NCI-H2107 (cell line): ENCODE measurements at regions not wholly inside any gene's neighbourhood (a gene's known extent, or its start where the extent isn't known, plus 50 kb on each side); places are given as distances from the start of the nearest gene placed in this dataset.

ENCODE experiments used
- DNase-seq: peaks from one replicate; lab custom pipeline; 2025; lab: John Stamatoyannopoulos, UW

DNA sequence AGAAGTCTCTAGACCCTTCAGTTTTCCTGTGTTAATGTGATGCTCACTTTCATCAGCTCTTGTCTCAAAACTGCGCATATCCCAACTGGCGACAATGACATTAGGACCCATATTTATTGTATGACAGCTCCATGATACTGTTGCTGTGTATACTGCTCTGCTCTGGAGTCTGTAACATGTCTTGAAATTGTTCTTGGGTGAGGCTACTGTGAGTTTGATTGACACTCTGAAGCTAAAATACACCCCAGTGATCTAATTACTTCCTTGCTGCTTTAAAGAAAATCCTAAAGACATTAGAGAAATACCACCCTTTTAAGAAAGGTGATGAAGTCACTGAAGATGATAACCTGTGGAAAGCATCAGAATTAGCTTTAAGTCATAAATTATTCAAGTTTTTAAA, 1046.2 kb downstream of the KCNT2 start:
- DNase-seq, result no peak

DNA sequence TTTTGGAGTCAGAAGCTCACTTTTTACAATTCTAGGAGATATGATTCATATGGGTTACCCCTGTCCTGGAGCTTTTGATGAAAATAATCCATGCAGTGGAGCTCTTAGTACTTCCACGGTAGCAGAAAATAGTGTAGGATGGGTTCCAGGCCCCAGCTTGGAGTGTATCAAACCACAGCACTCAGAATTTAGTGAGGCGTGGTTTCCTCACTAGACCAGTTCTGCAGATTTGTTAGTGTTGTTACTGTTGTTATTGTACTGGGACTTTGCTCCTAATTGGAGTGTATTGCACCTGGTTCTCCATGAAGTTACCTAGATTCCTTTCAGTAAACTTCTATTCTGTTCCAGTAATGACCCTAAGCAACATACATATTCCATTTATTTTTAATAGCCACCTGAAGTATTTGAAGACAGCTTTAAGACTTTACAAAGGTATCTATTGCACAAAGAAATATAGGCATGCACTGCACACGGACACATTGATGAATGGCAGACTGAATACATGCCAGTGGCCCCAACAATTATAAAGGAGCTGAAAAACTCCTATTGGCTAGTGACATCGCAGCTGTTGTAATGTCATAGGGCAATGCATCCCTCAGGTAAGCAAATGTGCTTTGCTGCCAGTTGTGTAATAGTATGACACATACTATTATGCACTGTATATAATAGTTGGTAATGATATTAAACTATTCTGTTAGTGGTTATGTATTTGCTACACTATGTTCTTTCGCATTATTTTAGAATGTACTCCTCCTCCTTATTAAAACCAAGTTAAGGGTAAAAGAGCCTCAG, 1058.0 kb downstream of the KCNT2 start:
- no peak for DNase-seq

- DNase-seq, result no peak
Measured at GRCh38 chr1:195530961-195531360, 1077.3 kb downstream of the KCNT2 start.

DNA sequence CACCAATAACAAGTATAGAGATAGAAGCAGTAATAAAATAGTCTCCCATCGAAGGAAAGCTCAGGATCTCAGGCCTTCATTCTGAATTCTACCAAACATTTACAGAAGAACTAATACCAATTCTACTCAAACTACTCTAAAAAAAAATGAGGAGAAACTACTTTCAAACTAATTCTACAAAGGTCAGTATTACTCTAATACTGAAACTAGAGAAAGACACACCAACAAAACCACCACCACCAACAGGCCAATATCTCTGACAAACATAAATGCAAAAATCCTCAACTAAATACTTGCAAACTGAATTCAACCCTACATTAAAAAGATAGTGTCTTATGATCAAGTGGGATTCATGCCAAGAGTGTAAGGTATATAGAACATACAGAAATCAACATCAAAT, 1078.4 kb downstream of the KCNT2 start:
- DNase-seq, result no peak

DNA sequence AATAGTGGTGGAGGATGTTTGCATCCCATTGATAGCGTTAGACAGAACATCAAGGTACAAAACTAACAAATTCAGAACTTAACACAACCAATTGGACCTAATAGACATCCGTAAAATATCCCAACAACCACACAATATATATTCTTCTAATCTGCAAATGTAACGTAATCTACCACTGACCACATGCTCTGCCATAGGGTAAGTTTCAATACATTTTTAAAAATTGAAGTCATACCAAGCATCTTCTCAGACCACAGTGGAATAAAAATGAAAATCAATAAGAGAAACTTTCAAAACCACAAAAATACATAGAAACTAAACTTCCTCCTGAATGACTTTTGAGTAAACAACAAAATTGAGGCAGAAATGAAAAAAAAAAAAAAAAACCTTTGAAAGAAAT, 1087.5 kb downstream of the KCNT2 start:
- DNase-seq, result no peak

GRCh38 chr1:195516036-195516435, 1092.2 kb downstream of the KCNT2 start:
- no peak for DNase-seq

GRCh38 chr1:195511501-195511900, 1096.7 kb downstream of the KCNT2 start:
- DNase-seq, result no peak

DNA sequence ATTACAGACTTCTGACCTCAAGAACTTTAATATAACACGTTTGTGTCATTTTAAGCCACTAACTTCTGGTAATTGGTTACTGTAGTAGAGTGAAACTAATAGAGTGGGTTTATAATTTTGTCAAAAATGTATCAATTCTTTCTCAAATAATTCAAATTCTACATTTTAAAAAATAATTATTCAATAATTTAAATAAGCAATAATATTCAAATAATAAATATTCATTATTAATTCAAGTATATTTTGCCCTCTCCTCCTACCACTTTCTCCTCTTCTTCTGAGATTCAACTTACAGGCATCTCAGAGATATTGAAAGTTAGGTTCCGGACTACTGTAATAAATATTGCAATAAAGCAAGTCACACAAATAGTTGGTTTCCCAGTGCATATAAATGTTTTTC, 1107.1 kb downstream of the KCNT2 start:
- no peak for DNase-seq

DNA sequence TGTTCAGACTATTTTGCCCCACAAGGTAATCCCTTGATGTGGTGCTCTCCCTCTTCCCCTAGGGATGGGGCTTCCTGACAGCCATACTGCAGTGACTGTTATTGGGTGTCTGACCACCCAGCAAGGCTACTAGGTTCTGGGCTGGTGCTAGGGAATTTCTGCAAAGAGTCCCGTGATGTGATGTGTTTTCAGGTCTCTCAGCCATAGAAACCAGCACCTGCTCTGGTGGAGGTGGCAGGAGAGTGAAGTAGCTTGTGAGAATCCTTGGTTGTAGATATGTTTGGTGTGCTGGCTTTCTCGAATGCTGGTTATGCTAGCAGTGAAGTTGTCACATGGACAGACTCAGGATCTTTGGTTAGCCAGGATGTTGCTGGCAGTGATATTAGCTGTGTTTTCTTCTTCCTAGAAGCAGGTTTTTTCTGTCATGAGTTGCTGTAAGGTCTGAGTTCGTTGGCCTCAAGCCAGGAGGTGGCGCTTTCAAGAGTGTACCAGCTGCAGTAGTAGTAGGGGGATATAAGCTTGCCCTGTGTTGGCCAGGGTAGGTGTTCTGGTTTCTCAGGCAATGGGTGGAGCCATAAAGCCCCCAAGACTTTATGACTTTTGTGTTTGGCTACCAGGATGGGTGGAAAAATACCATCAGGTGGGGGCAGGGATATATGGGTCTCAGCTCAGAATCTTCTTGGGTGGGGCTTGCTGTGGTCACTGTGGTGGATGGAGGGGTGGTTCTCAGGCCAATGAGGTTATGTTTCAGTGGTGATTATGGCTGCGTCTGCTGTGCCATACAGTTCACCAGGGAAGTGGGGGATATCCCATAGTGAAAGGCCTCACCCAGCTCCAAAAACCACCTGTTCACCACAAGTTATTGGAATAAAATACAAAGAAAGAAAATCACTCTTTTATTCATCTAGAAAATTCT, 1112.3 kb downstream of the KCNT2 start:
- no peak for DNase-seq

- DNase-seq, result no peak
Measured at GRCh38 chr1:195482137-195482536, 1126.1 kb downstream of the KCNT2 start.

DNA sequence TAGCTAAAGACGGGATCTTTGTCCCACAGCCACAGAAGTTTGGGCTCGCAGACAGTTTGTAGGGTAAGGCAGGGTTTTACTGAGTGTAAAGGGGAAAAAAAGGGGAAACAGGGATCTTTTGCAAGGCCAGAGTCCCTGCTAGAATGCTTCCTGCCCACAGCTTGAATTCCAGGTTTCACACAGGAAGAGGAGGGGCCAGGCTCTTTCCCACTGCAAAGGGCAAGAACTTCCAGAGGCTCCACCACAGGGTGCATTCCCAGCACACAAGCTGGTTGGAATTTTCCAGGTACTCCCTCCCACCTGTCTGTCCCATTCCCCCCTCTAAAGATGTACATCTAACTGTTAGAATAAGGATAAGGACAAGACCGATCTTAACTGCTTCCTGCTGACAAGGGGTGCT, 1126.9 kb downstream of the KCNT2 start:
- no peak for DNase-seq

GRCh38 chr1:195475568-195475967, 1132.7 kb downstream of the KCNT2 start:
- DNase-seq, result no peak

- no peak for DNase-seq
Measured at GRCh38 chr1:195472291-195472690, 1135.9 kb downstream of the KCNT2 start.

DNA sequence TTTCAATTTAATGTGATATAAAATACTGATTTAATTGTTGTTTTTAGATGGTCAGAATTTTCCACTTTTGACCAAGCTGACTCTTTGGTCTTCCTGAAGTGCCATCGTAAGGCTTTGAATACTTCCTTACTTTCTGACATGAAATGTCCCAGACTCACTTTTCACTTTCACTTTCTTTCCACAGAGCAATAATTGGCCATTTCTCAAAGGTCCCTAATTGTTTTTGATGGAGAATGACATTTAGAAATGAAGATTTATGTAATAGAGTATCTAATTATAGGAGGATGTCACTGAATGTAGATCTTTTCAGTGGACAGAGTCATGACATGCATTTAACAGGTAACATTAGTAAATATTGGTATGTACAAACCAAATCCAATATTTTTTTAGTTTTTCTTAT, 1141.6 kb downstream of the KCNT2 start:
- no peak for DNase-seq

DNA sequence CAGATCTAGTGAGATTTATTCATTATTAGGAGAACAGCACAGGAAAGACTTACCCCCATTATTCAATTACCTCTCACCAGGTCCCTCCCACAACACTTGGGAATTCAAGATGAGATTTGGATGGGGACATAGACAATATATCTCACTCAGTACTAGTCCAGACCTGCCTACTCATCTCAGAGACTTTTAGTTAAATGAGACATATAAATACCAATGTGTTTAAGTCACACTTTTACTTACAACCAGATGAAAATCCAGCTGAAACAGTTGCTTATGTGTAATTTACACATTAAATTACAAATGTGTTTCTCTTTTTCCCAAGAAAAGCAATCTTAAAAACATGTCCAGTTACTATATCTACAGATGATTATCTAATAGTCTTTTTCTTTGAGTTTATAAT, 1145.6 kb downstream of the KCNT2 start:
- no peak for DNase-seq

DNA sequence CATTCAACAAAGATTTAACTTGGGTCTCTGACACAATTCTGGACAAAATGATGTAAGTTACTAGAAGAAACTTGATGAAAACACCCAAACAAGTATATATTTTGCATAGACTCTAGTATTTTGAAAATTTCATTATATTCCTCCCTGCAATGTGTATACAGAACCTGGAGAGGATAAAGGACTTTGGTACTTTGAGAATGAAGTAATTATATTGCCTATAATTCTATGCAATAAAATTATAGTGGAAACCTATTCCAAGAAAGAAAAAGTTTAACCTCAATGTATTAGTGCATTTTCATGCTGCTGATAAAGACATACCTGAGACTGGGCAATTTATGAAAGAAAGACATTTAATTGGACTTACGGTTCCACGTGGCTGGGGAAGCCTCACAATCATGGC, 1146.1 kb downstream of the KCNT2 start:
- no peak for DNase-seq

DNA sequence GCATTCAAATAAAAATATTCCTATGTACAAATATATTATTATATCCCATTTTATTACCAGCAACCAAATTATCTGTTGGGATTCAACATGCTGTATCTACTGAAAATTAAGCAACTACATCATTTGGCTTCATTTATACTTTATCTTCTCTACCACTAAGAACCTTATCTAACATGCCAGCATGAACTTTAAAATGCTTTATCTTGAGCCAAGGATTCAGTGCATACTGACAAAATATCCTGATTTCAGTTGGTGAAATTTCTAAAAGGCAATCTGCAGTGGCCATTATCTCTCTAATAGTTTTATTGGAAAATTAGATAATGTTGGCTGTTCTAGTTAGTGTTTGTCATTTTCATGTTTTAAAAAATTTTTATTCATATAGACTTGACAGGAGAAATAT, 1149.9 kb downstream of the KCNT2 start:
- no peak for DNase-seq

GRCh38 chr1:195450794-195451193, 1157.4 kb downstream of the KCNT2 start:
- no peak for DNase-seq

DNA sequence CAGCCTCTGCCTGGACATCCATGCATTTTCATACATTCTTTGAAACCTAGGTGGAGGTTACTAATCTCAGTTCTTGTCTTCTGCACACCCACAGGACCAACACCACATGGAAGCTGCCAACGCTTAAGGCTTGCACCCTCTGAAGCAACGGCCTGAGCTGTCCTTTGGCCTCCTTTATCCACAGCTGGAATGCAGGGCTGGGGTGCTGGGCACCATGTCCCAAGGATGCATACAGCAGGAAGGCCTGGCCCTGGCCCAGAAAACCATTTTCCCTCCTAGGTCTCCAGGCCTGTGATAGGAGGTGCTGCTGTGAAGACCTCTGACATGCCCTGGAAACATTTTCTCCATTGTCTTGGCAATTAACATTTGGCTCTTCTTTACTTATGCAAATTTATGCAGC, 1168.6 kb downstream of the KCNT2 start:
- no peak for DNase-seq

DNA sequence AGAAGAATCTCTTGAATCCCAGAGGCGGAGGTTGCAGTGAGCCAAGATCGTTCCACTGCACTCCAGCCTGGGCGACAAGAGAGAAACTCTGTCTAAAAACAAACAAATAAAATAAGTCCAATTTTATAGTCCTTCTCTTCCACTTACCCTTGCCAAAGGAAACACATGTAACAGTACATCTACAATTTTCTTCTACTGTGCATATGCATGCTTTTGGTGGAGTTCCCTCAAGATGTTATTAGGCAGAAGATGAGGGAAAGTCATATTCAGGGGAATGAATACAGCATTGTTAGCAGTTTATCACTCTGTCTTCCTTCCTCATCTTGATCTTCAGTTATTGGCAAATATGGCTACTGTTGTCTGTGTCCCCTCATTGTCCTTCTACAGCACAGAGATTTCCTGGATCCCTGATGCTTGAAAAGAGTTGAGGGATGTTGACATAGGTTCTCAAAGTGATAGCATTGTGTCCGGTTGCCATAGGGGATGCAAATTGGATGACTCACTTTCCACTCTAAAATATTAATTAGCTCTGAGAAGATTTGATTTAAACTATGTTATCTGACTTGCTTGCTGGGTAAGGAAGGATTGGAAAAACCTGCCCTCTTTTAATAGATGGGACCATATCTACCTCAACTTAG, 1173.6 kb downstream of the KCNT2 start:
- no peak for DNase-seq

DNA sequence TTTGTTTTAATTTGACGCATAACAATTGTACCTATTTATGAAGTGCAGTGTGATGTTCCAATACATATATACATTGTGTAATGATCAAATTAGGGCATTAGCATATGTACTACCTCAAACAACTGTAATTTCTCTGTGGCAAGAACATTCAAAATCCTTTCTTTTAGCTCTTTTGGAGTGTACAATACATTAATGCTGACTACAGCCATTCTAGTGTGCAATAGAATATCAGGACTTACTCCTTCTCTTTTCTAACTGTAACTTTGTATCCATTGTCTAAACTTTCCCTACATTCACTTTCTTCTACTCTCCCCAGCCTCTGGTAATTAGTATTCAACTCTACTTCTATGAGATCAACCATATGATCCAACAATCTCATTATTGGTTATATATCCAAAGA, 1177.4 kb downstream of the KCNT2 start:
- DNase-seq, result no peak

GRCh38 chr1:195428927-195429326, 1179.3 kb downstream of the KCNT2 start:
- no peak for DNase-seq

GRCh38 chr1:195415584-195415983, 1192.7 kb downstream of the KCNT2 start:
- no peak for DNase-seq
